ENCODE measurements at regions not wholly inside any gene's neighbourhood (a gene's known extent, or its start where the extent isn't known, plus 50 kb on each side); places are given as distances from the start of the nearest gene placed in this dataset.

DNA sequence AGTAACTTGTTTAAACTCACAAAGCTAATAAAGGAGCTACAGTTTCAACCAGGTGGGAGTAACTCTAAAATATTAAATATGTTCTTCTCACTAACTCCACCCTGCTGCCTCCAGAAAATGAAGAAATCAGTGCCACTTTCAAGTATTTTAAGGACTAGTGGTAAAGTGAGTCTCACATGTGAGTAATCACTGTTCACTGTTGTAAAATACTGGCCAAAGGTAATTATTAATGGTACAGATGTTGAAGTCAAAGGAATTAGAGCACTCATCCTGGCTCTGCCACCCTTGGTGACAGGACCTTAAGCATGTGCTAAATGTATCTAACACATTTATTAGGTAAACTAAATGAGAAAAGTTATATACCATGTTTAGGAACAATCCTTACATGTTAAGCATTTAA, 430.7 kb downstream of the BRINP1 start:
- Histone ChIP-seq H4K20me1 (ENCODE audit: insufficient read depth, low read length) (no peaks in the 10 kb centered on the region), H3K36me3 (ENCODE audit: insufficient read depth, low read length) (no peaks in the 10 kb centered on the region), H3F3A (ENCODE audit: insufficient read depth, low read length) (no peaks in the 10 kb centered on the region), H3K27ac (ENCODE audit: low read depth, low read length, poor library complexity, severe bottlenecking) (no peak overlapping the region), H3K9ac (ENCODE audit: low read length) (no peak overlapping the region), H3K79me2 (ENCODE audit: insufficient read depth, low read length) (no peaks in the 10 kb centered on the region), H3K9me3 (ENCODE audit: low read length) (no peaks in the 10 kb centered on the region), H3K27me3 (ENCODE audit: insufficient read depth, low read length) (no peaks in the 10 kb centered on the region), H3K4me2 (ENCODE audit: low read length) (no peak overlapping the region), H3K4me3 (ENCODE audit: low read depth, low read length, poor library complexity, severe bottlenecking) (no peak overlapping the region), H3K9me2 (ENCODE audit: low read depth, low read length) (no peaks in the 10 kb centered on the region), H2AFZ (ENCODE audit: low read length) (no peak overlapping the region), H3K4me1 (ENCODE audit: insufficient read depth, low read length, severe bottlenecking) (no peaks in the 10 kb centered on the region)
- no peak for TF ChIP-seq CTCF (IDR thresholded peaks at IDR 0.05; ENCODE audit: low read length)
- TF ChIP-seq EZH2 (IDR thresholded peaks at IDR 0.05; ENCODE audit: borderline replicate concordance, low read length): no peak

DNA sequence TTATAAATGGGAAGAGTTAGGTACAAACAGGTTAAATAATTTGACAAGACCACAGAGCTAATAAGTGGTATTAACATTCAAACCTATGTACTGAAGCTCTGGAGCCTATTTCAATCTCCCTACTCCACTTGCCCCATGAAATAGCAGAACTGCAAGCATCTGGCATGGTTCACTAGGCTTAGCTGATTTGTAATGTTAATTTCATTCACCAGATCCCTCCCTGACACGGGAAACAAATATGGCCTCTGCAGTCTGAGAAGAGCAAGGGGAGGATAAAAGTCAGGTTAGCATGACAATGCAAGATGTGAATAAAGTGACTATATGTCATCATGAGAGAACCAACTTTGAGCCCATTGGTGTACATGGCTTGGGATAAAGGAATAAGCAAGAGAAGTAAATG, 428.8 kb downstream of the BRINP1 start:
- H3K4me1 ChIP-seq (ENCODE audit: insufficient read depth, low read length, severe bottlenecking): no peaks in the 10 kb centered on the region
- TF ChIP-seq EZH2 (IDR thresholded peaks at IDR 0.05; ENCODE audit: borderline replicate concordance, low read length) (no peak), CTCF (IDR thresholded peaks at IDR 0.05; ENCODE audit: low read length) (no peak)
- H3K27me3 ChIP-seq (ENCODE audit: insufficient read depth, low read length): no peaks in the 10 kb centered on the region
- no peak overlapping the region for H3K4me2 ChIP-seq (ENCODE audit: low read length)
- H2AFZ ChIP-seq (ENCODE audit: low read length): no peak overlapping the region
- no peak overlapping the region for H3K9ac ChIP-seq (ENCODE audit: low read length)
- no peaks in the 10 kb centered on the region for H3K79me2 ChIP-seq (ENCODE audit: insufficient read depth, low read length)
- no peak overlapping the region for H3K4me3 ChIP-seq (ENCODE audit: low read depth, low read length, poor library complexity, severe bottlenecking)
- no peaks in the 10 kb centered on the region for H4K20me1 ChIP-seq (ENCODE audit: insufficient read depth, low read length)
- no peak overlapping the region for H3K27ac ChIP-seq (ENCODE audit: low read depth, low read length, poor library complexity, severe bottlenecking)
- no peaks in the 10 kb centered on the region for H3F3A ChIP-seq (ENCODE audit: insufficient read depth, low read length)
- no peaks in the 10 kb centered on the region for H3K9me3 ChIP-seq (ENCODE audit: low read length)
- H3K36me3 ChIP-seq (ENCODE audit: insufficient read depth, low read length): no peaks in the 10 kb centered on the region
- no peaks in the 10 kb centered on the region for H3K9me2 ChIP-seq (ENCODE audit: low read depth, low read length)

DNA sequence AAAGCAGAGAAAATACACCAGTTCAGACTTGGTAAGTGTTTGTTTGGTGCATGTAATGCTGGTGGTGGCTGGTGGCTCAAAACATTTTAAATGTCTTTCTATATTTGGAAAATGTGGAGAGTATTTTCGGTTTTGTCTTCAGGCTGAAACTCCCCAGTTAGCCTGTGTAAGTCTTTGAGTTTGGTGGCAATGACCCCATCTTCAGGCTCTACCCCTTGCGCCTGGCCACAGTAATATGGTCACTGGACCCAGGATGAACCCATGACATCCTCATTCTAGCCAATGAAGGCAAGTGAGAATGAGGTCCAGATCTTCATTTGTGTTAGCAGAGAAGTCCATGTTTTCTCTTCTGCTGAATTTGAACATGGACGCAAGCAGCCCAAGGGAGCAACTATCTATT, 422.6 kb downstream of the BRINP1 start:
- Histone ChIP-seq H3F3A (ENCODE audit: insufficient read depth, low read length) (no peaks in the 10 kb centered on the region), H3K9ac (ENCODE audit: low read length) (no peak overlapping the region), H3K27me3 (ENCODE audit: insufficient read depth, low read length) (no peaks in the 10 kb centered on the region), H3K27ac (ENCODE audit: low read depth, low read length, poor library complexity, severe bottlenecking) (no peak overlapping the region), H3K4me2 (ENCODE audit: low read length) (no peak overlapping the region), H3K9me3 (ENCODE audit: low read length) (no peaks in the 10 kb centered on the region), H3K36me3 (ENCODE audit: insufficient read depth, low read length) (no peaks in the 10 kb centered on the region), H3K9me2 (ENCODE audit: low read depth, low read length) (no peaks in the 10 kb centered on the region), H3K4me3 (ENCODE audit: low read depth, low read length, poor library complexity, severe bottlenecking) (no peak overlapping the region), H2AFZ (ENCODE audit: low read length) (no peak overlapping the region), H3K4me1 (ENCODE audit: insufficient read depth, low read length, severe bottlenecking) (no peaks in the 10 kb centered on the region), H4K20me1 (ENCODE audit: insufficient read depth, low read length) (no peaks in the 10 kb centered on the region), H3K79me2 (ENCODE audit: insufficient read depth, low read length) (no peaks in the 10 kb centered on the region)
- TF ChIP-seq EZH2 (IDR thresholded peaks at IDR 0.05; ENCODE audit: borderline replicate concordance, low read length): no peak
- TF ChIP-seq CTCF (IDR thresholded peaks at IDR 0.05; ENCODE audit: low read length): no peak

Data from OCI-LY1 (cell line).